22Rv1 (cell line): ENCODE measurements at regions not wholly inside any gene's neighbourhood (a gene's known extent, or its start where the extent isn't known, plus 50 kb on each side); places are given as distances from the start of the nearest gene placed in this dataset.

Experiments
- CTCF ChIP-seq: fragments of 450-650 bp; IDR thresholded peaks from 2 replicates; pipeline ENCODE4 v1.5.1; 2017; ENCODE audit warnings: mild to moderate bottlenecking
- ZFX ChIP-seq: fragments of 450-650 bp; IDR thresholded peaks from 2 replicates; pipeline ENCODE4 v1.6.1; 2017; ENCODE audit warnings: antibody characterized with exemption, borderline replicate concordance

GRCh38 chr7:155143381-155143780, 73.3 kb downstream of the HTR5A start:
- TF ChIP-seq CTCF: no peak
- no peak for TF ChIP-seq ZFX
